ENCODE measurements at regions not wholly inside any gene's neighbourhood (a gene's known extent, or its start where the extent isn't known, plus 50 kb on each side); places are given as distances from the start of the nearest gene placed in this dataset.

- no peak overlapping the region for H3K4me3 ChIP-seq (replicated peaks in 1 of 2; ENCODE audit: low read depth in 2 of 2, low read length in 2 of 2)
- no peak for DNase-seq (ENCODE audit: low read depth in 2 of 2)
- TF ChIP-seq, protein P1, sequence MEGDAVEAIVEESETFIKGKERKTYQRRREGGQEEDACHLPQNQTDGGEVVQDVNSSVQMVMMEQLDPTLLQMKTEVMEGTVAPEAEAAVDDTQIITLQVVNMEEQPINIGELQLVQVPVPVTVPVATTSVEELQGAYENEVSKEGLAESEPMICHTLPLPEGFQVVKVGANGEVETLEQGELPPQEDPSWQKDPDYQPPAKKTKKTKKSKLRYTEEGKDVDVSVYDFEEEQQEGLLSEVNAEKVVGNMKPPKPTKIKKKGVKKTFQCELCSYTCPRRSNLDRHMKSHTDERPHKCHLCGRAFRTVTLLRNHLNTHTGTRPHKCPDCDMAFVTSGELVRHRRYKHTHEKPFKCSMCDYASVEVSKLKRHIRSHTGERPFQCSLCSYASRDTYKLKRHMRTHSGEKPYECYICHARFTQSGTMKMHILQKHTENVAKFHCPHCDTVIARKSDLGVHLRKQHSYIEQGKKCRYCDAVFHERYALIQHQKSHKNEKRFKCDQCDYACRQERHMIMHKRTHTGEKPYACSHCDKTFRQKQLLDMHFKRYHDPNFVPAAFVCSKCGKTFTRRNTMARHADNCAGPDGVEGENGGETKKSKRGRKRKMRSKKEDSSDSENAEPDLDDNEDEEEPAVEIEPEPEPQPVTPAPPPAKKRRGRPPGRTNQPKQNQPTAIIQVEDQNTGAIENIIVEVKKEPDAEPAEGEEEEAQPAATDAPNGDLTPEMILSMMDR (IDR thresholded peaks at IDR 0.05; ENCODE audit: low read depth, low read length): no peak
Observed at GRCh38 chr10:125584954-125585353, 98.0 kb downstream of the TEX36 start.

DNA sequence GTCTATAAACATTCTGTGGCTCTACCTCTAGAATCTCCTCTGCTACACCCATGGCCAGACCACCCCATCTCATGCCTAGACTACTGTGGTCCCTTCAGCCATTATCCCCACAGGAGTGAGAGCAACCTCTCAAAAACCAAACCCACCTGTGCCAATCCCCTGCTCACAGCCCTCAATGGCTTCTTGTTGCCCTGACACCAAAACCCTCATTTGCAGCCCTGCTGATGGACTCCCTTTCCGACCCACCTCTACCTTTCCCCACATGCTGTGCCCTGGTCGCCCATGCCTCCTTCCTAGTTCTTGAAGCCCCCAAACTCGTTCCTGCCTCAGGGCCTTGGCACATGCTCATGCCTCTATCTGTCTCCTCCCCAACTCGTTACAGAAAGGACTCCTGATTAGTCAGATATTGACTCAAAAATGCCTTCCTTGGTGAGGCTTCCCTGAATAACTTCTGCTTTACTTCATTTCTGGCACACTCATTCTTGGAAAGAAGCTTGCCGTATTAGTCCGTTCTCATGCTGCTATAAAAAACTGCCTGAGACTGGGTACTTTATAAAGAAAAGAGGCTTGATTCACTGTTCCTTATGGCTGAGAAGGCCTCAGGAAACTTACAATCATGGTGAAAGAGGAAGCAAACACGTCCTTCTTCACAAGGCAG lies 104.2 kb downstream of the TEX36 start:
- TF ChIP-seq, protein P1 (IDR thresholded peaks at IDR 0.05; ENCODE audit: low read depth, low read length): no peak
- no peak for DNase-seq (ENCODE audit: low read depth in 2 of 2)

GRCh38 chr10:125575843-125576242 lies 107.1 kb downstream of the TEX36 start:
- no peak for DNase-seq (ENCODE audit: low read depth in 2 of 2)
- TF ChIP-seq, protein P1 (IDR thresholded peaks at IDR 0.05; ENCODE audit: low read depth, low read length): no peak

More for the DNA sequence above, 104.2 kb downstream of the TEX36 start:
- no peak overlapping the region for H3K4me3 ChIP-seq (replicated peaks in 1 of 2; ENCODE audit: low read depth in 2 of 2, low read length in 2 of 2)

DNA sequence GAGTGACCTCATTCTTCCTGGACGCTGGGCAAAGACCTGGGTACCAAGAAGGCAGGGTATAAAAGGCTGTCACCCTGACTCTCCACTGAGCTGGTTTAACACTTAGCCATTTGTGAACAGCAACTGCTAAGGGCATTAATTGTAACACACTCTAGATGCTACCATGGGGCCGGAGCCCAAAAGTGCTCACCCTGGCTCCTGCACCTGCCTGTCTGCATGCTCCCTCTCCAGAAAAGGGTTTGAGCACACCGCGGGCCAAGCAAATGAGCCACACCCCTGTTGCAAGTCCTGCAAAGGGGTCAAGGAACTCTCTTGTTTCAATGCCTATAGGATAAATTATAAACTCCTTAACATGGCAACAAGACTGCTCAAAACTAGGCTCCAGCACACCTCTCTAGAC lies 114.8 kb downstream of the TEX36 start:
- TF ChIP-seq, protein P1 (IDR thresholded peaks at IDR 0.05; ENCODE audit: low read depth, low read length): no peak
- DNase-seq (ENCODE audit: low read depth in 2 of 2): no peak
- H3K4me3 ChIP-seq (replicated peaks in 1 of 2; ENCODE audit: low read depth in 2 of 2, low read length in 2 of 2): no peak overlapping the region

More at GRCh38 chr10:125575843-125576242, 107.1 kb downstream of the TEX36 start:
- H3K4me3 ChIP-seq (replicated peaks in 1 of 2; ENCODE audit: low read depth in 2 of 2, low read length in 2 of 2): no peak overlapping the region

DNA sequence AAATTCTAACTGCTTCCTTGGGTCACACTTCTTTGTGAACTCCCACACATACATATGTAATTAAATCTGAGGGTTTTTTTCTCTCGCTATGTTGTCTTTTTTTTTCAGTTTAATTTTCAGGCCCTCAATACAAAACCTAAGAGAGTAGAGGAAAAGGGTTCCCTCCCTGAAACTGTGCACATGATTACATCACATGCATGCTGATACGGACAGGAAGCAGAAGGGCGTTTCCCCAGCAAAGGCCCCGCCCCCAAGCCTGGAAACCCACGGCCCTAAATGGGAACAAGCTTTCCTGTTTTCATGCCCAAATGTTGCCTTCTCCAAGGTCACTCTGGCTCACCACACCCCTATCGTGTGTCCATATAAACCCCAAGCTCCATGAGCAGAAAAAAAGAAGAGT lies 115.4 kb downstream of the TEX36 start:
- no peak for DNase-seq (ENCODE audit: low read depth in 2 of 2)

DNA sequence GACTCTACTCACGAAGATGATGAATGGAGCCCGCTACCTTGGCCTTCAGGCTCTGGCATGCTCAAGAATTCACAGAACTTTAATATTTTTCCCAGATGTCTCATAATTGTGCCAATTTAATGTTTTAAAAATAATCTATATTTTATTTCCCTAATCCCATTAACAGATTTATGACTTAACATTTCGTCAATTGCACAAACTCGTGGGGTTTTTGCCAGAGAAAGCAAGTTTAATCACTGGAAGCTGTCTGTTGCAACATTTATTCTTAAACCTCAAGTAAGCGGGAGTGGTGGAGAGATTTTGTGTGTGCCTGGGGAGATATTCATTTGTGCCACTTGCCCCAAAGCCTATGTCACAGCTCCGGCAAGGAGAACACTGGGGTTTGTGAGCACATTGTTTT lies 117.9 kb downstream of the TEX36 start:
- no peak for DNase-seq (ENCODE audit: low read depth in 2 of 2)
- TF ChIP-seq, protein P1 (IDR thresholded peaks at IDR 0.05; ENCODE audit: low read depth, low read length): no peak

More for the DNA sequence above, 115.4 kb downstream of the TEX36 start:
- TF ChIP-seq, protein P1 (IDR thresholded peaks at IDR 0.05; ENCODE audit: low read depth, low read length): no peak
- no peak overlapping the region for H3K4me3 ChIP-seq (replicated peaks in 1 of 2; ENCODE audit: low read depth in 2 of 2, low read length in 2 of 2)

GRCh38 chr10:125564570-125564969 lies 118.4 kb downstream of the TEX36 start:
- no peak for DNase-seq (ENCODE audit: low read depth in 2 of 2)
- H3K4me3 ChIP-seq (replicated peaks in 1 of 2; ENCODE audit: low read depth in 2 of 2, low read length in 2 of 2): no peak overlapping the region
- TF ChIP-seq, protein P1 (IDR thresholded peaks at IDR 0.05; ENCODE audit: low read depth, low read length): no peak

More for the DNA sequence above, 117.9 kb downstream of the TEX36 start:
- no peak overlapping the region for H3K4me3 ChIP-seq (replicated peaks in 1 of 2; ENCODE audit: low read depth in 2 of 2, low read length in 2 of 2)

Data from cardiac fibroblast (primary cell).